Suprapubic skin (tissue), 3 donors: ENCODE measurements at regions not wholly inside any gene's neighbourhood (a gene's known extent, or its start where the extent isn't known, plus 50 kb on each side); places are given as distances from the start of the nearest gene placed in this dataset.

Source experiments
- CTCF ChIP-seq, 2 donors: fragments of 200-600 bp in 1 of 2; fragments of 450-650 bp in 1 of 2; sonication (generic) in 1 of 2; IDR thresholded peaks; one replicate each; pipeline ENCODE4 v1.5.1; 2016 to 2019; ENCODE audit warnings: antibody characterized with exemption in 2 of 2, mild to moderate bottlenecking in 1 of 2, moderate library complexity in 1 of 2
- EP300 ChIP-seq: sonication (generic); formaldehyde crosslinking; IDR thresholded peaks from one replicate; pipeline ENCODE4 v1.6.1; 2017; ENCODE audit warnings: antibody characterized with exemption
- POLR2A ChIP-seq, 2 donors: fragments of 450-650 bp; IDR thresholded peaks; one replicate each; pipeline ENCODE4 v1.6.1; 2017; ENCODE audit warnings: antibody characterized with exemption in 2 of 2, mild to moderate bottlenecking in 2 of 2, moderate library complexity in 2 of 2

DNA sequence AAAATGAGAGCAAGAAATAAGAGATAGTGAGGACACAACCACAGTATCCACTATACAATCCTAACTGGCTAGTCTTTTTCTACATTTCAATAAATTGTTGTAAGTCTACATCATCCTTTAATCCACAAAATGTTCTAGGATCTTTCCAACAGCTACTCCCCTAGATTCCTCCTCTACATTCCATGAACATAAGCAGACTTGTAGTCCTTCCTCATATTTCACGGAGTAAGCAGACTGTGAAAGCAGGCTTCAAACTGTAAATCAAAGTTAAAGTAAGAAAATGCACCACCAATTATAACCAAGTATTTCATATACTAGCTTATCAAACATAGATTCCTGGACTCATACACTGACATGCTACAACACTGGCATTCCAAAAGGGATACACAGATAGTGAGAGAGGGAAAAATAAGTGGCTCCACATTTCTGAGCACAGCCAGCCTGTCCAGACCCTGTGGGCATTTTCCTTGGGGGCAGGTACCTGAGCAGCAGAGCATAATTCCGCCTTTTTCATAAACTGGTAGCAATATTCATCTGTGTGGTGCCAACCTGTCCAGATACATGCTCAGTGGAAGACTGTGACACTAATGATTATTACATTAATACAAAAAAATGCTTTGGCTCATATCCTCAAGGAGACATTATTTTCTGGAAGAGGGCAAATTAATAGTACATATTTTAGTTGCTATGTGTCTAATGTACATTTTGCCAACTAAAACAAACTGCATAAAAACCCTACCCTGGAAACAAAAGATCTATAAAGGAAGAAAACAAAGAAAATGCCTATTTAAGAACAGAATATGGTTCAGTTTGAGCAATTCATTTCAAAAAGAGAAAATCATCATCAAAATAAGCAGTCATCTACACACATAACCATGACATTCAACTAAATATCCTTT, 113.3 kb upstream of the FSCB start:
- TF ChIP-seq POLR2A (IDR thresholded peaks at IDR 0.05) (no peak), CTCF (IDR thresholded peaks at IDR 0.05) (no peak), EP300 (no peak)
